H1 (cell line): ENCODE measurements at regions not wholly inside any gene's neighbourhood (a gene's known extent, or its start where the extent isn't known, plus 50 kb on each side); places are given as distances from the start of the nearest gene placed in this dataset.

Experiments used
- ATF2 ChIP-seq: IDR thresholded peaks from 2 replicates; pipeline ENCODE4 v1.6.1; 2012; ENCODE audit warnings: low read length, inconsistent platforms
- BRCA1 ChIP-seq: IDR thresholded peaks from 2 replicates; pipeline ENCODE4 v1.6.1; 2012; ENCODE audit warnings: low read depth, low read length, improper control_type of control experiment
- EGR1 ChIP-seq: IDR thresholded peaks from 2 replicates; pipeline ENCODE4 v1.6.1; 2011; ENCODE audit warnings: low read depth, low read length, borderline replicate concordance
- MAX ChIP-seq: IDR thresholded peaks from 2 replicates; pipeline ENCODE4 v1.6.1; 2012; ENCODE audit warnings: inconsistent platforms
- SAP30 ChIP-seq: fragments of 300-600 bp; sonication (generic); IDR thresholded peaks from 2 replicates; pipeline ENCODE4 v1.7.1; 2012; ENCODE audit warnings: low read length, moderate library complexity, mild to moderate bottlenecking, inconsistent platforms; ENCODE audit not compliant: insufficient read depth, insufficient replicate concordance

- TF ChIP-seq ATF2 = no peak
- no peak for TF ChIP-seq EGR1
- no peak for TF ChIP-seq BRCA1
- TF ChIP-seq MAX = no peak
- TF ChIP-seq SAP30 = no peak
- TF ChIP-seq, all 59 proteins: peak for 0
Observed at GRCh38 chr3:134710313-134710680, 59.5 kb upstream of the KY start (continued).
